ENCODE measurements at regions not wholly inside any gene's neighbourhood (a gene's known extent, or its start where the extent isn't known, plus 50 kb on each side); places are given as distances from the start of the nearest gene placed in this dataset.

DNA sequence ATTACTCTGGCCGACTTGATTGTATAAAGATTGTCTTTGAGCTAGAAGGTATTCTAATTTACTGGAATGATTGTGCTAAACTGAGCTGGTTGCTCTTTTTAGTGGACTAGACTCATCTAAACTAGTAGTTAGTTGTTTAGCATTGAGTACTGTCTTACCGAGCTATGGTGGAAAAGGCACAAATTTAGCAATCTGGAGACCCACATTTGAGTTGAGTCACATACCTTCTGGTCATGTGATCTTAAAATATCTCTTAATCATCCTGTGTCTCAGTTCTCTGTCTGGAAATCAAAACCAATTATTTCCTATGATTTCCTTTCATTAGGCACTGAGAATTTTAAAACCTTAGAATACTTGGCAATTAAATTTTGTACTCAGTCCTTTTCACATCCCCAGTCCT lies 349.5 kb downstream of the IRS2 start:
- Histone ChIP-seq H3K9ac (ENCODE audit: low read depth in 1 of 2, low read length in 2 of 2) (no peak overlapping the region), H3K4me3 (ENCODE audit: low read length in 2 of 2) (no peak overlapping the region), H3K27me3 (ENCODE audit: control insufficient read depth in 2 of 2, insufficient read depth in 2 of 2, low read length in 2 of 2) (no peaks in the 10 kb centered on the region), H3K9me3 (ENCODE audit: control insufficient read depth in 2 of 2, low read length in 2 of 2) (no peaks in the 10 kb centered on the region), H3K36me3 (ENCODE audit: control insufficient read depth in 2 of 2, insufficient read depth in 2 of 2, low read length in 2 of 2) (no peaks in the 10 kb centered on the region), H3K27ac (ENCODE audit: low read depth in 2 of 2, low read length in 2 of 2) (no peak overlapping the region), H3K4me1 (ENCODE audit: control insufficient read depth in 2 of 2, insufficient read depth in 2 of 2, low read length in 2 of 2) (no peaks in the 10 kb centered on the region)

DNA sequence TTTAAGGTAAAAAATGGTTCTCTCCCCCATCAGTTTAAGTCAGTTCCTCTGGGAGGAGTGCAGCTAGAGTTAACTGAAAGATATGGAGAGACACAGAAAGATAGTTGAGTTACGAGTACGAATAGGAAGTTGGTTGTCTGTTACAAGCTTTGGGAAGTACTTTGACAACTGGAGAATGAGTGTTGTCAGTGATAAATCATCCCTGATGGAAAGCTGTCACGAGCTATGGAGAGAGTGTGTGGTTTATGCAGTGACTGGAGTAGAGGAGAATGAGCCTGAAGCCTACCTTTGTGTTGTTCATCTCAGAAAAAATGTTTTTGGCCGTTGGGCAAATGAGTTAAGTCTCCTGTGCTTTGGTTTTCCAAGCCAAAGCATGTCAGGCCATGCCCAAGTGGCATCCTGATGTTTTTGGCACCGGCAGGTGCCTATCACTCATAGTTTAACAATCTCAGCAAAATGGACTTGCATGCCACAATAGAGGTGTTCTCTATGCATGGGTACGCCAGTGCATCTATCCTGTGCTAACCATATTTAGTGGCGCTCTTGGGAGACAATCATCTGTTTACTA lies 350.2 kb downstream of the IRS2 start:
- Histone ChIP-seq H3K9ac (ENCODE audit: low read depth in 1 of 2, low read length in 2 of 2) (no peak overlapping the region), H3K27ac (ENCODE audit: low read depth in 2 of 2, low read length in 2 of 2) (no peak overlapping the region), H3K4me1 (ENCODE audit: control insufficient read depth in 2 of 2, insufficient read depth in 2 of 2, low read length in 2 of 2) (no peaks in the 10 kb centered on the region), H3K4me3 (ENCODE audit: low read length in 2 of 2) (no peak overlapping the region), H3K27me3 (ENCODE audit: control insufficient read depth in 2 of 2, insufficient read depth in 2 of 2, low read length in 2 of 2) (no peaks in the 10 kb centered on the region), H3K9me3 (ENCODE audit: control insufficient read depth in 2 of 2, low read length in 2 of 2) (no peaks in the 10 kb centered on the region), H3K36me3 (ENCODE audit: control insufficient read depth in 2 of 2, insufficient read depth in 2 of 2, low read length in 2 of 2) (no peaks in the 10 kb centered on the region)

DNA sequence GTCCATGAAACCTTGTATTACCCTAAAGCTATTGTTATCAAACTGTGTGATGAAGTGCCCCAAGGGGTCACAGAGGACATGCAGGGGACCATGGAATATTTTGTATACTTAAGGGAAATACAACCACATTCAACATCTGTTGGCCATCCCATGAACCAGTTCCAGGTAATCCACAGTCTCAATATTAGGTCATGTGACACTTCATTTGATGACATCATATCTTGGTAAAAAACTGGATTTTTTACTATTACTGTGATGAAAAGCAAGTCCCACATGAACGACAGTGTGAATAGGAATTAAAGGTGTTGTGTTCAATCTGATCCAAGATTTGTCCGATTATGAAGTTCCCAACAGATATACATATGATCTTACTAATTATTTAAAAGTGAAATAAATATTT lies 355.2 kb downstream of the IRS2 start:
- Histone ChIP-seq H3K9ac (ENCODE audit: low read depth in 1 of 2, low read length in 2 of 2) (no peak overlapping the region), H3K9me3 (ENCODE audit: control insufficient read depth in 2 of 2, low read length in 2 of 2) (no peaks in the 10 kb centered on the region), H3K27me3 (ENCODE audit: control insufficient read depth in 2 of 2, insufficient read depth in 2 of 2, low read length in 2 of 2) (no peaks in the 10 kb centered on the region), H3K27ac (ENCODE audit: low read depth in 2 of 2, low read length in 2 of 2) (no peak overlapping the region), H3K36me3 (ENCODE audit: control insufficient read depth in 2 of 2, insufficient read depth in 2 of 2, low read length in 2 of 2) (no peaks in the 10 kb centered on the region), H3K4me1 (ENCODE audit: control insufficient read depth in 2 of 2, insufficient read depth in 2 of 2, low read length in 2 of 2) (no peaks in the 10 kb centered on the region), H3K4me3 (ENCODE audit: low read length in 2 of 2) (no peak overlapping the region)

DNA sequence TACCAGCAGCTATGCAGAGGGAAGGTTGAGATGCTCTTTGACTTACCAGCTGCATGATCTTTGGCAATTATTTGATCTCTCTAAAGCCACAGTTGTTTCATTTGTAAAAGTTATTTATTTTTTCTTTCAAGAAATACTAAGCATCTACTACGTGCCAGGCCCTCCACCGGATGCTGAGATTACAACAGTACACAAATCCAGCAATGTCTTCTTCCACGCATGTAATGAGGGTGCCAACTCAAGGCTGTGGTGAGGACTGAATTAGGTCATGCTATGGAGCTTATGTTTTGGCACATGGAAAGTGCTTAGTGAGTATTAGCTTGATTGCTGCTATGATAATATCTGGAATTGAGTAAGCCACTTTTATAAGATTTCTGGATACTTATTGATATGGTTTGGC lies 358.2 kb downstream of the IRS2 start:
- Histone ChIP-seq H3K4me3 (ENCODE audit: low read length in 2 of 2) (no peak overlapping the region), H3K9me3 (ENCODE audit: control insufficient read depth in 2 of 2, low read length in 2 of 2) (no peaks in the 10 kb centered on the region), H3K27me3 (ENCODE audit: control insufficient read depth in 2 of 2, insufficient read depth in 2 of 2, low read length in 2 of 2) (no peaks in the 10 kb centered on the region), H3K9ac (ENCODE audit: low read depth in 1 of 2, low read length in 2 of 2) (no peak overlapping the region), H3K27ac (ENCODE audit: low read depth in 2 of 2, low read length in 2 of 2) (no peak overlapping the region), H3K36me3 (ENCODE audit: control insufficient read depth in 2 of 2, insufficient read depth in 2 of 2, low read length in 2 of 2) (no peaks in the 10 kb centered on the region), H3K4me1 (ENCODE audit: control insufficient read depth in 2 of 2, insufficient read depth in 2 of 2, low read length in 2 of 2) (no peaks in the 10 kb centered on the region)

DNA sequence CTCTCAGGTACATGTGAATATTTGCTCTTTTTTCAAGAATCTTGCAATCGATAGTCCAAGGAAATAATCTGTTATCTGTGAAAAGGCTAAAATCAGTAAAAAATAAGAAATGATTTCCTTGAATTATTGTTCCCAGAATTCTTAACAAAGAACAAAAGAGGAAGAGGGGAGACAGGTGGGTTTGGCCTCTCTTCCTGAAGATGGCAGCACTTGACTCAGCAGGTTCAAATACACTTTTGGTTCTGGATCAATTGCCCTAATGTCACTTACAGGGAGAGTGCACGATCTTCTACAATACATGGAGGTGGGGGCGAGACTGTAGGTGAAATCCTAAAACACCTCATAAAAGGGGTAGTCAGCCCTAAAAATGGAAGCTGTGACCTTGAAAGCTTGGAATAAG lies 358.7 kb downstream of the IRS2 start:
- Histone ChIP-seq H3K36me3 (ENCODE audit: control insufficient read depth in 2 of 2, insufficient read depth in 2 of 2, low read length in 2 of 2) (no peaks in the 10 kb centered on the region), H3K27me3 (ENCODE audit: control insufficient read depth in 2 of 2, insufficient read depth in 2 of 2, low read length in 2 of 2) (no peaks in the 10 kb centered on the region), H3K9me3 (ENCODE audit: control insufficient read depth in 2 of 2, low read length in 2 of 2) (no peaks in the 10 kb centered on the region), H3K4me1 (ENCODE audit: control insufficient read depth in 2 of 2, insufficient read depth in 2 of 2, low read length in 2 of 2) (no peaks in the 10 kb centered on the region), H3K9ac (ENCODE audit: low read depth in 1 of 2, low read length in 2 of 2) (no peak overlapping the region), H3K4me3 (ENCODE audit: low read length in 2 of 2) (no peak overlapping the region), H3K27ac (ENCODE audit: low read depth in 2 of 2, low read length in 2 of 2) (no peak overlapping the region)

DNA sequence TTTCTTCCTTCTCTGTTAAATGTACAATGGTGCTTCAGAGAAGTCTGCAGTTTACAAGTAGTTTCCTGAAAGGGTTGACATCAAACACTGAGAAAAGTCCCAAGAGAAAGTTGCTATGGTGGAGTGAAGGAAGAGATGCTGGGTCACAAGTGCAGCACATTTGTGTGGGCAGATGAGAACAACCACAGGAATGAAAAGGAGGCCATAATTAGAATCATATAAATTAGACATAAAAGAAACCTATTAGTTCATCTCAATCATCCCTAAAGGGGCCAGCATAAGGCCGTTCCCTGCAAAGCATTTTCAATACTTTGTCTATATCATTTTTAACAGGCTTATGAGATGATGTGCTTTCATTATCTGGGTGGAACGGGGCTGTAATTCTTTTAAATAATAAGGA lies 359.2 kb downstream of the IRS2 start:
- no peaks in the 10 kb centered on the region for H3K36me3 ChIP-seq (ENCODE audit: control insufficient read depth in 2 of 2, insufficient read depth in 2 of 2, low read length in 2 of 2)

DNA sequence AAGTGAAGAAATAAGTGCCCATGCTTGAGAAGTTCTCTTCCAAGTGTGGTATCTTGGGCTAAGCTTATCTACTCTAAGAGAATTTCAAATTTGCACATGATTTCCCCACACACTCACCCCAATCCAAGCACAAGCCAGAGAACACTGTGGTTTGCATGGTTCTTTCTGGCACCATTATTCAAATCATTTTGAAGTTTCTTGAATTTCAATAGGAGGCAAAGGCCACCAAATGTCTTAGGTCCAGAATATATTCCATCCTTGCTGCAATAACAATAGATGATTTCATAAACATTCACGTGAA lies 359.7 kb downstream of the IRS2 start:
- H3K27me3 ChIP-seq (ENCODE audit: control insufficient read depth in 2 of 2, insufficient read depth in 2 of 2, low read length in 2 of 2) = no peaks in the 10 kb centered on the region
- no peaks in the 10 kb centered on the region for H3K4me1 ChIP-seq (ENCODE audit: control insufficient read depth in 2 of 2, insufficient read depth in 2 of 2, low read length in 2 of 2)
- H3K27ac ChIP-seq (ENCODE audit: low read depth in 2 of 2, low read length in 2 of 2) = no peak overlapping the region
- H3K9ac ChIP-seq (ENCODE audit: low read depth in 1 of 2, low read length in 2 of 2) = no peak overlapping the region
- no peak overlapping the region for H3K4me3 ChIP-seq (ENCODE audit: low read length in 2 of 2)
- H3K36me3 ChIP-seq (ENCODE audit: control insufficient read depth in 2 of 2, insufficient read depth in 2 of 2, low read length in 2 of 2) = no peaks in the 10 kb centered on the region
- no peaks in the 10 kb centered on the region for H3K9me3 ChIP-seq (ENCODE audit: control insufficient read depth in 2 of 2, low read length in 2 of 2)

More for the DNA sequence above, 359.2 kb downstream of the IRS2 start:
- H3K27ac ChIP-seq (ENCODE audit: low read depth in 2 of 2, low read length in 2 of 2) = no peak overlapping the region
- H3K9me3 ChIP-seq (ENCODE audit: control insufficient read depth in 2 of 2, low read length in 2 of 2) = no peaks in the 10 kb centered on the region
- no peak overlapping the region for H3K9ac ChIP-seq (ENCODE audit: low read depth in 1 of 2, low read length in 2 of 2)
- no peaks in the 10 kb centered on the region for H3K27me3 ChIP-seq (ENCODE audit: control insufficient read depth in 2 of 2, insufficient read depth in 2 of 2, low read length in 2 of 2)
- H3K4me3 ChIP-seq (ENCODE audit: low read length in 2 of 2) = no peak overlapping the region
- no peaks in the 10 kb centered on the region for H3K4me1 ChIP-seq (ENCODE audit: control insufficient read depth in 2 of 2, insufficient read depth in 2 of 2, low read length in 2 of 2)

DNA sequence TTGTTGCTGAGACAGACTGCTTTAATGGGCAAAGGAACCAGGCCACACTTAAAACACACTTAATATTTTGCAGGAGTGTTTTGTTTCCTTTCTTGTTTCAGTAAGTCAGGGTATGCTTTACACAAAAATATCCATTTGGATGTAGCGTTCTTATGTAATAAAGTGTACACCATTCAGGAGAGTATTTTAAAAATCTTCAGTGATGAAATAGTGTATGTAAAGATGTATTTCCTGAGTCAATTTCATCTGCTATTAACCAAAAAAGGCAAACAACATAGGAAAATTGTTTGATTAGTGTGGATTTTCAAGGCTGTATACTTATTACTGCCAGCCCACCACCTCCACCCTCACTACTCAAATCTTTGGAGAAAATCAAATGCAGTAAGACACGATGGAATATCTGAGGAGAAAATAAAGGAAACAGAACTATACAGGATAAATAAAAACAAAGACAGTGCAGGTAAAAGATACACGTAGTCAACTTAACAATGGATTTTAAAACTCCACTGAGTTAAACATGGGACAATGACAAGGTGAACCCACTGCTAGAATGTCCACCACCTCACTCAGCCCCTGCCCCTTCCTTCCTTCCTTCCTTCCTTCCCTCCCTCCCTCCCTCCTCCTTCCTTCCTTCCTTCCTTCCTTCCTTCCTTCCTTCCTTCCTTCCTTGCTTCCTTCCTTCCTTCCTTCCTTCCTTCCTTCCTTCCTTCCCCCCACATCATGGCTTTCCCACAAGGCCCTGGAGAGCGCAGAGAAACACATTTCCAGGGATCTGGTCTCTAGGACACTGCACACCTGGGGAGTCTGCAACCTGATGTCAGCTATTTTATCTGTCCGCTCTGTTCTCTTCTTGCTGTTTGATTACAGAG lies 360.3 kb downstream of the IRS2 start:
- Histone ChIP-seq H3K9me3 (ENCODE audit: control insufficient read depth in 2 of 2, low read length in 2 of 2) (no peaks in the 10 kb centered on the region), H3K27ac (ENCODE audit: low read depth in 2 of 2, low read length in 2 of 2) (no peak overlapping the region), H3K36me3 (ENCODE audit: control insufficient read depth in 2 of 2, insufficient read depth in 2 of 2, low read length in 2 of 2) (no peaks in the 10 kb centered on the region), H3K9ac (ENCODE audit: low read depth in 1 of 2, low read length in 2 of 2) (no peak overlapping the region), H3K4me3 (ENCODE audit: low read length in 2 of 2) (no peak overlapping the region), H3K27me3 (ENCODE audit: control insufficient read depth in 2 of 2, insufficient read depth in 2 of 2, low read length in 2 of 2) (no peaks in the 10 kb centered on the region), H3K4me1 (ENCODE audit: control insufficient read depth in 2 of 2, insufficient read depth in 2 of 2, low read length in 2 of 2) (no peaks in the 10 kb centered on the region)

DNA sequence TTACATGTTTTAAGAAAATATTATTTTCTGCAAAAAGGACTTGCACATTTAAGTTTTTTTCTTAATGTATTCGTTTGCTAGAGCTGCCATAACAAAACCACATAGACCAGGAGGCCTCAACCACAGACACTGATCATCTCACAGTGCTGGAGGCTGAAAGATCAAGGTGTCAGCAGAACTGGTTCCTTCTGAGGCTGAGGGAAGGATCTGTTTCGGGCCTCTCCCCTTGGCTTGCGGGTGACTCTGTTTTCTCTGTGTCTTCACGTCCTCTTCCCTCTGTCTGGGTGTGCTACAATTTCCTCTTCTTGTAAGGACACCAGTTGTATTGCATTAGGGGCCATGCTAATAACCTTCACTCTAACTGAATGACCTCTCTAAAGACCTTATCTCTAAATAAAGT lies 364.2 kb downstream of the IRS2 start:
- H3K4me1 ChIP-seq (ENCODE audit: control insufficient read depth in 2 of 2, insufficient read depth in 2 of 2, low read length in 2 of 2) = no peaks in the 10 kb centered on the region
- no peaks in the 10 kb centered on the region for H3K27me3 ChIP-seq (ENCODE audit: control insufficient read depth in 2 of 2, insufficient read depth in 2 of 2, low read length in 2 of 2)
- no peaks in the 10 kb centered on the region for H3K9me3 ChIP-seq (ENCODE audit: control insufficient read depth in 2 of 2, low read length in 2 of 2)
- H3K27ac ChIP-seq (ENCODE audit: low read depth in 2 of 2, low read length in 2 of 2) = no peak overlapping the region
- no peak overlapping the region for H3K9ac ChIP-seq (ENCODE audit: low read depth in 1 of 2, low read length in 2 of 2)
- no peaks in the 10 kb centered on the region for H3K36me3 ChIP-seq (ENCODE audit: control insufficient read depth in 2 of 2, insufficient read depth in 2 of 2, low read length in 2 of 2)
- no peak overlapping the region for H3K4me3 ChIP-seq (ENCODE audit: low read length in 2 of 2)

DNA sequence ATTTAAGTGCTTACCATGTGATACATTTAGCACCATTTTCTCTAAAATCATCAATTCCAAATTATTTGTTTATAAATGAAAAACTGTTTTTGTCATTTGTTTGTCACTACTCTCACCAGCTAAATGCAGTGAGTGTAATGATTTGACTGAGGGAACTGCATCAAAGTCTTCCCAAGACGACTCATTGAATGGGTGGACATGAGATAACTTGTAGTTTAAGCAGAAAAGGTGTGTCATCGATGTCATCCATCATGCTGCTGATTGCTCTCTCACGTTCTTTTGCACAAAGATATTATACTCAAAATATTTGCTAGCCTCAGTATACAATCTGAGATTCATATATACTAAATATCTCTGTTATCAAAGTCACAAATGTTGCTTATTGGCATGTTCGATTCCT lies 366.5 kb downstream of the IRS2 start:
- Histone ChIP-seq H3K9me3 (ENCODE audit: control insufficient read depth in 2 of 2, low read length in 2 of 2) (no peaks in the 10 kb centered on the region), H3K27ac (ENCODE audit: low read depth in 2 of 2, low read length in 2 of 2) (no peak overlapping the region), H3K36me3 (ENCODE audit: control insufficient read depth in 2 of 2, insufficient read depth in 2 of 2, low read length in 2 of 2) (no peaks in the 10 kb centered on the region), H3K4me3 (ENCODE audit: low read length in 2 of 2) (no peak overlapping the region), H3K27me3 (ENCODE audit: control insufficient read depth in 2 of 2, insufficient read depth in 2 of 2, low read length in 2 of 2) (no peaks in the 10 kb centered on the region), H3K4me1 (ENCODE audit: control insufficient read depth in 2 of 2, insufficient read depth in 2 of 2, low read length in 2 of 2) (no peaks in the 10 kb centered on the region), H3K9ac (ENCODE audit: low read depth in 1 of 2, low read length in 2 of 2) (no peak overlapping the region)
